ENCODE measurements at regions not wholly inside any gene's neighbourhood (a gene's known extent, or its start where the extent isn't known, plus 50 kb on each side); places are given as distances from the start of the nearest gene placed in this dataset.
"Not testable (repeated sequence)": the region's sequence is repeated elsewhere in the genome, so short reads cannot be mapped to it uniquely, and the experiment has no call there.

GRCh38 chr1:68767941-68768340 lies 271.1 kb upstream of the DEPDC1 start:
- Histone ChIP-seq H3K27ac (no peak overlapping the region), H3K9me3 (peaks cover 0 to 26% of the 10 kb centered on the region in 2 donors), H3K27me3 (no peaks in the 10 kb centered on the region), H3K36me3 (no peaks in the 10 kb centered on the region), H3K4me3 (no peak overlapping the region), H3K4me1 (no peaks in the 10 kb centered on the region)
- no peak for DNase-seq (ENCODE audit: low spot score in 2 of 2)
- TF ChIP-seq POLR2A (IDR thresholded peaks at IDR 0.05) (no peak), CTCF (IDR thresholded peaks at IDR 0.05) (no peak), POLR2AphosphoS5 (IDR thresholded peaks at IDR 0.05) (no peak)
- intact Hi-C loops (cut with DNase I; ENCODE audit: low total_unique reads): no loop called here

- H3K27me3 ChIP-seq: no peaks in the 10 kb centered on the region
- TF ChIP-seq CTCF (IDR thresholded peaks at IDR 0.05) (no peak), POLR2AphosphoS5 (IDR thresholded peaks at IDR 0.05) (no peak)
- intact Hi-C loops (cut with DNase I; ENCODE audit: low total_unique reads): no loop called here
- no peak for DNase-seq (ENCODE audit: low spot score in 2 of 2)
- no peak overlapping the region for H3K4me3 ChIP-seq
- H3K27ac ChIP-seq: no peak overlapping the region
- H3K9me3 ChIP-seq: peaks cover 0 to 10% of the 10 kb centered on the region in 2 donors
- no peaks in the 10 kb centered on the region for H3K4me1 ChIP-seq
- no peaks in the 10 kb centered on the region for H3K36me3 ChIP-seq
Measured at GRCh38 chr1:68770817-68771216, 273.9 kb upstream of the DEPDC1 start.

- Histone ChIP-seq H3K36me3 (no peaks in the 10 kb centered on the region), H3K4me3 (no peak overlapping the region), H3K27me3 (no peaks in the 10 kb centered on the region), H3K4me1 (no peaks in the 10 kb centered on the region), H3K27ac (no peak overlapping the region), H3K9me3 (peaks cover 0 to 18% of the 10 kb centered on the region in 2 donors)
- intact Hi-C loops (cut with DNase I; ENCODE audit: low total_unique reads): no loop called here
- TF ChIP-seq POLR2AphosphoS5 (IDR thresholded peaks at IDR 0.05) (no peak), CTCF (IDR thresholded peaks at IDR 0.05) (no peak), POLR2A (IDR thresholded peaks at IDR 0.05) (no peak)
- DNase-seq (ENCODE audit: low spot score in 2 of 2): no peak
Measured at GRCh38 chr1:68777851-68778250, 281.0 kb upstream of the DEPDC1 start.

DNA sequence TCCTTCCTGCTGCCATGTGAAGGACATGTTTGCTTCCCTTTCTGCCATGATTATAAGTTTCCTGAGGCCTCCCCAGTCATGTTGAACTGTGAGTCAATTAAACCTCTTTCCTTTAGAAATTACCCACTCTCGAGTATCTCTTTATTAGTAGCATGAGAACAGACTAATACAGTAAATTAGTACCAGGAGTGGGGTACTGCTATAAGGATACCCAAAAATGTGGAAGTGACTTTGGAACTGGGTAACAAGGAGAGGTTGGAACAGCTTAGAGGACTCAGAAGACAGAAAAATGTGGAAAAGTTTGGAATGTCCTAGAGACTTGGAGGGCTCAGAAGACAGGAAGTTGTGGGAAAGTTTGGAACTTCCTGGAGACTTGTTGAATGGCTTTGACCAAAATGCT lies 283.0 kb upstream of the DEPDC1 start:
- DNase-seq (ENCODE audit: low spot score in 2 of 2); H3K27me3 ChIP-seq; H3K36me3 ChIP-seq; intact Hi-C loops (cut with DNase I; ENCODE audit: low total_unique reads); H3K4me3 ChIP-seq; H3K4me1 ChIP-seq; H3K27ac ChIP-seq: not testable (repeated sequence)
- peaks cover 0 to 18% of the 10 kb centered on the region in 2 donors for H3K9me3 ChIP-seq

- DNase-seq (ENCODE audit: low spot score in 2 of 2): no peak
- TF ChIP-seq POLR2A (IDR thresholded peaks at IDR 0.05): no peak
- no peak for TF ChIP-seq CTCF (IDR thresholded peaks at IDR 0.05)
- TF ChIP-seq POLR2AphosphoS5 (IDR thresholded peaks at IDR 0.05): no peak
- H3K4me3 ChIP-seq: no peak overlapping the region
- H3K27me3 ChIP-seq: no peaks in the 10 kb centered on the region
- H3K27ac ChIP-seq: no peak overlapping the region
- no peaks in the 10 kb centered on the region for H3K36me3 ChIP-seq
- H3K4me1 ChIP-seq: no peaks in the 10 kb centered on the region
- H3K9me3 ChIP-seq: peaks cover 0 to 18% of the 10 kb centered on the region in 2 donors
- intact Hi-C loops (cut with DNase I; ENCODE audit: low total_unique reads): no loop called here
Measured at GRCh38 chr1:68780919-68781318, 284.0 kb upstream of the DEPDC1 start.

- Histone ChIP-seq H3K9me3 (peaks cover 0 to 18% of the 10 kb centered on the region in 2 donors), H3K4me3 (no peak overlapping the region), H3K27me3 (no peaks in the 10 kb centered on the region), H3K4me1 (no peaks in the 10 kb centered on the region), H3K27ac (no peak overlapping the region), H3K36me3 (no peaks in the 10 kb centered on the region)
- no peak for TF ChIP-seq CTCF (IDR thresholded peaks at IDR 0.05)
- TF ChIP-seq POLR2A (IDR thresholded peaks at IDR 0.05): no peak
- TF ChIP-seq POLR2AphosphoS5 (IDR thresholded peaks at IDR 0.05): no peak
- intact Hi-C loops (cut with DNase I; ENCODE audit: low total_unique reads): no loop called here
- DNase-seq (ENCODE audit: low spot score in 2 of 2): no peak
Measured at GRCh38 chr1:68782890-68783289, 286.0 kb upstream of the DEPDC1 start.

Measured in breast epithelium (tissue), 4 donors.